GM23338 (cell line): ENCODE measurements at regions not wholly inside any gene's neighbourhood (a gene's known extent, or its start where the extent isn't known, plus 50 kb on each side); places are given as distances from the start of the nearest gene placed in this dataset.

ENCODE experiments used
- ATAC-seq: fragments of 200-7000 bp; cut with Tn5 transposase; 3 replicates; pipeline ENCODE4 v1.9.1; 2020
- DNase-seq: peaks from one replicate; pipeline ENCODE4 v3.0.0-alpha.2; 2015; ENCODE audit warnings: low spot score
- H2AFZ ChIP-seq: fragments of 200-600 bp; sonication (generic); 2 replicates; pipeline ENCODE4 v1.8.0; 2016; ENCODE audit warnings: antibody characterized with exemption, mild to moderate bottlenecking, moderate library complexity
- H3F3A ChIP-seq: fragments of 200-600 bp; sonication (generic); replicated peaks from 2 replicates; pipeline ENCODE4 v1.8.0; 2017; ENCODE audit warnings: antibody characterized with exemption, mixed run types, low read depth
- H3K27ac ChIP-seq: fragments of 200-600 bp; sonication (generic); 2 replicates; pipeline ENCODE4 v1.6.1; 2016; ENCODE audit warnings: low read depth
- H3K27me3 ChIP-seq: fragments of 200-600 bp; sonication (generic); 2 replicates; pipeline ENCODE4 v1.8.0; 2016; ENCODE audit warnings: mild to moderate bottlenecking, mixed run types, moderate library complexity; ENCODE audit not compliant: insufficient read depth
- H3K36me3 ChIP-seq: fragments of 200-600 bp; sonication (generic); 2 replicates; pipeline ENCODE4 v1.8.0; 2016; ENCODE audit warnings: mild to moderate bottlenecking; ENCODE audit not compliant: insufficient read depth
- H3K4me1 ChIP-seq: fragments of 200-600 bp; sonication (generic); 2 replicates; pipeline ENCODE4 v1.8.0; 2016; ENCODE audit warnings: mild to moderate bottlenecking, moderate library complexity; ENCODE audit not compliant: insufficient read depth
- H3K4me2 ChIP-seq: fragments of 200-600 bp; sonication (generic); 2 replicates; pipeline ENCODE4 v1.7.1; 2017; ENCODE audit warnings: mixed run types
- H3K4me3 ChIP-seq: fragments of 200-600 bp; sonication (generic); 2 replicates; pipeline ENCODE4 v1.6.1; 2016; ENCODE audit warnings: mixed run types
- H3K79me2 ChIP-seq: fragments of 200-600 bp; sonication (generic); replicated peaks from 2 replicates; pipeline ENCODE4 v1.8.0; 2017; ENCODE audit warnings: mild to moderate bottlenecking; ENCODE audit not compliant: insufficient read depth
- H3K9me2 ChIP-seq: fragments of 200-600 bp; sonication (generic); 2 replicates; pipeline ENCODE4 v1.8.0; 2017; ENCODE audit not compliant: insufficient read depth
- H4K20me1 ChIP-seq: fragments of 200-600 bp; sonication (generic); replicated peaks from 2 replicates; pipeline ENCODE4 v1.8.0; 2017; ENCODE audit warnings: mild to moderate bottlenecking; ENCODE audit not compliant: insufficient read depth
- H3K27ac Mint-ChIP-seq: 2 replicates; pipeline ENCODE4 v1.8.0; 2020; ENCODE audit warnings: inconsistent platforms, mild to moderate bottlenecking, moderate library complexity, mixed read lengths
- H3K27me3 Mint-ChIP-seq: 3 replicates; pipeline ENCODE4 v1.8.0; 2022; ENCODE audit warnings: low read depth, mild to moderate bottlenecking, moderate library complexity, mixed read lengths, inconsistent platforms; ENCODE audit not compliant: insufficient read depth, poor library complexity
- H3K36me3 Mint-ChIP-seq: 3 replicates; pipeline ENCODE4 v1.8.0; 2021; ENCODE audit warnings: low read depth, mild to moderate bottlenecking, inconsistent platforms, moderate library complexity, mixed read lengths
- H3K4me1 Mint-ChIP-seq: 3 replicates; pipeline ENCODE4 v1.8.0; 2020; ENCODE audit warnings: mild to moderate bottlenecking, inconsistent platforms, mixed read lengths
- H3K4me3 Mint-ChIP-seq: 3 replicates; pipeline ENCODE4 v1.8.0; 2021; ENCODE audit warnings: moderate library complexity, mild to moderate bottlenecking, inconsistent platforms, mixed read lengths
- H3K9me3 Mint-ChIP-seq: 3 replicates; pipeline ENCODE4 v1.8.0; 2020; ENCODE audit warnings: moderate library complexity, mild to moderate bottlenecking, inconsistent platforms, mixed read lengths
- CREB1 ChIP-seq: fragments of 250-450 bp; sonication (Bioruptor Pico); IDR thresholded peaks from 2 replicates; pipeline ENCODE4 v1.5.0; 2020; ENCODE audit warnings: low read depth, mild to moderate bottlenecking, moderate library complexity
- EZH2 ChIP-seq: fragments of 200-600 bp; sonication (generic); IDR thresholded peaks from one replicate; pipeline ENCODE4 v1.8.0; 2017; ENCODE audit warnings: antibody characterized with exemption, mild to moderate bottlenecking, low read depth; ENCODE audit not compliant: unreplicated experiment
- EZH2phosphoT487 ChIP-seq: fragments of 200-600 bp; sonication (generic); IDR thresholded peaks from one replicate; pipeline ENCODE4 v1.8.1; 2018; ENCODE audit warnings: antibody characterized with exemption; ENCODE audit not compliant: unreplicated experiment
- JUNB ChIP-seq: IDR thresholded peaks from one replicate; pipeline ENCODE4 v1.6.1; 2016; ENCODE audit warnings: antibody characterized with exemption; ENCODE audit not compliant: unreplicated experiment
- POLR2AphosphoS5 ChIP-seq: IDR thresholded peaks from 2 replicates; pipeline ENCODE4 v1.6.1; 2016; ENCODE audit warnings: antibody characterized with exemption, low read depth
- ZNF114 ChIP-seq: fragments of 250-450 bp; sonication (Bioruptor Pico); IDR thresholded peaks from 2 replicates; pipeline ENCODE4 v1.5.0; 2020; ENCODE audit warnings: mild to moderate bottlenecking, moderate library complexity
- ZNF331 ChIP-seq: fragments of 250-450 bp; sonication (Bioruptor Pico); IDR thresholded peaks from 2 replicates; pipeline ENCODE4 v1.5.0; 2020; ENCODE audit warnings: low read depth, mild to moderate bottlenecking, moderate library complexity
- TF ChIP-seq, protein P1 (sequence below): IDR thresholded peaks from 2 replicates; pipeline ENCODE4 v1.6.1; 2016; ENCODE audit warnings: antibody characterized with exemption
- TF ChIP-seq, protein P2 (sequence below): fragments of 250-450 bp; sonication (Bioruptor Pico); IDR thresholded peaks from 2 replicates; pipeline ENCODE4 v1.5.0; 2020; ENCODE audit warnings: mild to moderate bottlenecking, moderate library complexity

- 0 out of 2 replicates have a peak, but pooled peaks cover 3% of the 10 kb centered on the region for H3K4me1 ChIP-seq
- no peak overlapping the region for H3K4me3 ChIP-seq
- no peak overlapping the region for H3K4me3 Mint-ChIP-seq
- no peaks in the 10 kb centered on the region for H3K36me3 ChIP-seq
- H3K4me2 ChIP-seq, result no peak overlapping the region
- H3K27me3 ChIP-seq, result no peaks in the 10 kb centered on the region
- H2AFZ ChIP-seq, result no peak overlapping the region
- no peak for TF ChIP-seq EZH2
- H4K20me1 ChIP-seq, result no peaks in the 10 kb centered on the region
- H3K27ac Mint-ChIP-seq, result no peak overlapping the region
- no peaks in the 10 kb centered on the region for H3K79me2 ChIP-seq
- peaks cover 4% of the 10 kb centered on the region; the same call in 2 of the 3 replicates for H3K4me1 Mint-ChIP-seq
- no peak overlapping the region for H3K27ac ChIP-seq
- ATAC-seq, result no peak
- DNase-seq, result no peak
- no peaks in the 10 kb centered on the region for H3K27me3 Mint-ChIP-seq
- no peaks in the 10 kb centered on the region for H3K9me2 ChIP-seq
- H3F3A ChIP-seq, result no peaks in the 10 kb centered on the region
- H3K9me3 Mint-ChIP-seq, result no peaks in the 10 kb centered on the region
- H3K36me3 Mint-ChIP-seq, result no peaks in the 10 kb centered on the region
These were observed 305.4 kb downstream of the ARAP2 start for GRCh38 chr4:35938936-35939335.

DNA sequence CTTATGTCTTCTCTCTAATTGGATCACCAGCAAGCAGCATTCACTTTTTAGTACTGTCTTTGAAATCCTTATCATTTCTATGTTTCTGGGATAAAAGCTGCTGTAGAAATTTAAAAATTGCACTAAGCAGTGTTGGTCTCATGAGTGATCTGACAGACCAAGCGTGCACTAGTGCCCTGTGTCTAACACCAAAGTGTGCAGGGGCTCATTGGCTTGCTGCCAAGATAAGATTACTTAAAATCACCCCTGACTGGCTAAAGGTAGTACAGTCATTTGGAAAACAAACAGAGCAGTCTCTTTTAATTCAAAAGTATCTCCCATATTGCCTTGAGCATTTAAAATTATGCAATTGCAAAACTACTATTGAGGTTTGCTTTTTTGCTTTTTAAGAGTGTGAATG is 304.6 kb downstream of the ARAP2 start:
- Histone ChIP-seq H4K20me1 (no peaks in the 10 kb centered on the region), H3K27me3 (no peaks in the 10 kb centered on the region), H2AFZ (no peak overlapping the region), H3F3A (no peaks in the 10 kb centered on the region), H3K79me2 (no peaks in the 10 kb centered on the region), H3K4me1 (no peaks in the 10 kb centered on the region), H3K4me2 (no peak overlapping the region), H3K36me3 (no peaks in the 10 kb centered on the region), H3K9me2 (no peaks in the 10 kb centered on the region), H3K4me3 (no peak overlapping the region), H3K27ac (no peak overlapping the region)
- Mint-ChIP-seq H3K4me3 (no peak overlapping the region), H3K27me3 (no peaks in the 10 kb centered on the region), H3K4me1 (no peaks in the 10 kb centered on the region), H3K27ac (no peak overlapping the region), H3K9me3 (no peaks in the 10 kb centered on the region), H3K36me3 (no peaks in the 10 kb centered on the region)
- ATAC-seq, result no peak
- TF ChIP-seq EZH2 (no peak), JUNB (no peak), ZNF331 (CRISPR knock-in tag) (no peak), ZNF114 (CRISPR knock-in tag) (no peak), POLR2AphosphoS5 (no peak), CREB1 (CRISPR knock-in tag) (no peak), EZH2phosphoT487 (no peak)
- TF ChIP-seq, protein P1, sequence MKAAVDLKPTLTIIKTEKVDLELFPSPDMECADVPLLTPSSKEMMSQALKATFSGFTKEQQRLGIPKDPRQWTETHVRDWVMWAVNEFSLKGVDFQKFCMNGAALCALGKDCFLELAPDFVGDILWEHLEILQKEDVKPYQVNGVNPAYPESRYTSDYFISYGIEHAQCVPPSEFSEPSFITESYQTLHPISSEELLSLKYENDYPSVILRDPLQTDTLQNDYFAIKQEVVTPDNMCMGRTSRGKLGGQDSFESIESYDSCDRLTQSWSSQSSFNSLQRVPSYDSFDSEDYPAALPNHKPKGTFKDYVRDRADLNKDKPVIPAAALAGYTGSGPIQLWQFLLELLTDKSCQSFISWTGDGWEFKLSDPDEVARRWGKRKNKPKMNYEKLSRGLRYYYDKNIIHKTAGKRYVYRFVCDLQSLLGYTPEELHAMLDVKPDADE, result no peak
- TF ChIP-seq, protein P2, sequence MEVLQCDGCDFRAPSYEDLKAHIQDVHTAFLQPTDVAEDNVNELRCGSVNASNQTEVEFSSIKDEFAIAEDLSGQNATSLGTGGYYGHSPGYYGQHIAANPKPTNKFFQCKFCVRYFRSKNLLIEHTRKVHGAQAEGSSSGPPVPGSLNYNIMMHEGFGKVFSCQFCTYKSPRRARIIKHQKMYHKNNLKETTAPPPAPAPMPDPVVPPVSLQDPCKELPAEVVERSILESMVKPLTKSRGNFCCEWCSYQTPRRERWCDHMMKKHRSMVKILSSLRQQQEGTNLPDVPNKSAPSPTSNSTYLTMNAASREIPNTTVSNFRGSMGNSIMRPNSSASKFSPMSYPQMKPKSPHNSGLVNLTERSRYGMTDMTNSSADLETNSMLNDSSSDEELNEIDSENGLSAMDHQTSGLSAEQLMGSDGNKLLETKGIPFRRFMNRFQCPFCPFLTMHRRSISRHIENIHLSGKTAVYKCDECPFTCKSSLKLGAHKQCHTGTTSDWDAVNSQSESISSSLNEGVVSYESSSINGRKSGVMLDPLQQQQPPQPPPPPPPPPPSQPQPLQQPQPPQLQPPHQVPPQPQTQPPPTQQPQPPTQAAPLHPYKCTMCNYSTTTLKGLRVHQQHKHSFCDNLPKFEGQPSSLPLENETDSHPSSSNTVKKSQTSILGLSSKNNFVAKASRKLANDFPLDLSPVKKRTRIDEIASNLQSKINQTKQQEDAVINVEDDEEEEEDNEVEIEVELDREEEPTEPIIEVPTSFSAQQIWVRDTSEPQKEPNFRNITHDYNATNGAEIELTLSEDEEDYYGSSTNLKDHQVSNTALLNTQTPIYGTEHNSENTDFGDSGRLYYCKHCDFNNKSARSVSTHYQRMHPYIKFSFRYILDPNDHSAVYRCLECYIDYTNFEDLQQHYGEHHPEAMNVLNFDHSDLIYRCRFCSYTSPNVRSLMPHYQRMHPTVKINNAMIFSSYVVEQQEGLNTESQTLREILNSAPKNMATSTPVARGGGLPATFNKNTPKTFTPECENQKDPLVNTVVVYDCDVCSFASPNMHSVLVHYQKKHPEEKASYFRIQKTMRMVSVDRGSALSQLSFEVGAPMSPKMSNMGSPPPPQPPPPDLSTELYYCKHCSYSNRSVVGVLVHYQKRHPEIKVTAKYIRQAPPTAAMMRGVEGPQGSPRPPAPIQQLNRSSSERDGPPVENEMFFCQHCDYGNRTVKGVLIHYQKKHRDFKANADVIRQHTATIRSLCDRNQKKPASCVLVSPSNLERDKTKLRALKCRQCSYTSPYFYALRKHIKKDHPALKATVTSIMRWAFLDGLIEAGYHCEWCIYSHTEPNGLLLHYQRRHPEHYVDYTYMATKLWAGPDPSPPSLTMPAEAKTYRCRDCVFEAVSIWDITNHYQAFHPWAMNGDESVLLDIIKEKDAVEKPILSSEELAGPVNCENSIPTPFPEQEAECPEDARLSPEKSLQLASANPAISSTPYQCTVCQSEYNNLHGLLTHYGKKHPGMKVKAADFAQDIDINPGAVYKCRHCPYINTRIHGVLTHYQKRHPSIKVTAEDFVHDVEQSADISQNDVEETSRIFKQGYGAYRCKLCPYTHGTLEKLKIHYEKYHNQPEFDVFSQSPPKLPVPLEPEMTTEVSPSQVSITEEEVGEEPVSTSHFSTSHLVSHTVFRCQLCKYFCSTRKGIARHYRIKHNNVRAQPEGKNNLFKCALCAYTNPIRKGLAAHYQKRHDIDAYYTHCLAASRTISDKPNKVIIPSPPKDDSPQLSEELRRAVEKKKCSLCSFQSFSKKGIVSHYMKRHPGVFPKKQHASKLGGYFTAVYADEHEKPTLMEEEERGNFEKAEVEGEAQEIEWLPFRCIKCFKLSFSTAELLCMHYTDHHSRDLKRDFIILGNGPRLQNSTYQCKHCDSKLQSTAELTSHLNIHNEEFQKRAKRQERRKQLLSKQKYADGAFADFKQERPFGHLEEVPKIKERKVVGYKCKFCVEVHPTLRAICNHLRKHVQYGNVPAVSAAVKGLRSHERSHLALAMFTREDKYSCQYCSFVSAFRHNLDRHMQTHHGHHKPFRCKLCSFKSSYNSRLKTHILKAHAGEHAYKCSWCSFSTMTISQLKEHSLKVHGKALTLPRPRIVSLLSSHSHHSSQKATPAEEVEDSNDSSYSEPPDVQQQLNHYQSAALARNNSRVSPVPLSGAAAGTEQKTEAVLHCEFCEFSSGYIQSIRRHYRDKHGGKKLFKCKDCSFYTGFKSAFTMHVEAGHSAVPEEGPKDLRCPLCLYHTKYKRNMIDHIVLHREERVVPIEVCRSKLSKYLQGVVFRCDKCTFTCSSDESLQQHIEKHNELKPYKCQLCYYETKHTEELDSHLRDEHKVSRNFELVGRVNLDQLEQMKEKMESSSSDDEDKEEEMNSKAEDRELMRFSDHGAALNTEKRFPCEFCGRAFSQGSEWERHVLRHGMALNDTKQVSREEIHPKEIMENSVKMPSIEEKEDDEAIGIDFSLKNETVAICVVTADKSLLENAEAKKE (CRISPR knock-in tag), result no peak
- no peak for DNase-seq
